Spleen (tissue), 11 donors: ENCODE measurements at regions not wholly inside any gene's neighbourhood (a gene's known extent, or its start where the extent isn't known, plus 50 kb on each side); places are given as distances from the start of the nearest gene placed in this dataset.
"Not testable (repeated sequence)": the region's sequence is repeated elsewhere in the genome, so short reads cannot be mapped to it uniquely, and the experiment has no call there.

Experiments used
- DNase-seq: peaks from one replicate; pipeline ENCODE4 v3.0.0-alpha.2; 2020
- H3K27ac ChIP-seq, 8 donors: fragments of 200-600 bp; sonication (generic) in 7 of 8; 1 replicate in 4 of 8; 2 replicates in 4 of 8; pipeline versions ENCODE4 v1.5.0 to v1.8.0; 2016 to 2021; ENCODE audit warnings: inconsistent platforms in 4 of 8, mild to moderate bottlenecking in 4 of 8, moderate library complexity in 1 of 8
- H3K27me3 ChIP-seq, 7 donors: fragments of 200-600 bp; sonication (generic) in 6 of 7; replicated peaks in 1 of 7; 1 replicate in 4 of 7; 2 replicates in 3 of 7; pipeline versions ENCODE4 v1.5.0 to v1.8.0; 2016 to 2021; ENCODE audit warnings: inconsistent platforms in 3 of 7, mild to moderate bottlenecking in 1 of 7
- H3K36me3 ChIP-seq, 6 donors: fragments of 200-600 bp; sonication (generic) in 5 of 6; 1 replicate in 4 of 6; 2 replicates in 2 of 6; pipeline versions ENCODE4 v1.5.0 to v1.8.0; 2016 to 2021; ENCODE audit warnings: inconsistent platforms in 2 of 6
- H3K4me1 ChIP-seq, 6 donors: fragments of 200-600 bp; sonication (generic) in 5 of 6; 1 replicate in 3 of 6; 2 replicates in 3 of 6; pipeline versions ENCODE4 v1.5.0 to v1.8.0; 2016 to 2021; ENCODE audit warnings: inconsistent platforms in 3 of 6
- H3K4me3 ChIP-seq, 8 donors: fragments of 200-600 bp; sonication (generic) in 7 of 8; 1 replicate in 4 of 8; 2 replicates in 4 of 8; pipeline versions ENCODE4 v1.5.0 to v1.8.0; 2016 to 2021; ENCODE audit warnings: inconsistent platforms in 4 of 8, mild to moderate bottlenecking in 4 of 8, moderate library complexity in 2 of 8
- H3K9me3 ChIP-seq, 8 donors: fragments of 200-600 bp; sonication (generic) in 7 of 8; 1 replicate in 4 of 8; 2 replicates in 4 of 8; pipeline versions ENCODE4 v1.5.0 to v1.8.0; 2016 to 2021; ENCODE audit warnings: inconsistent platforms in 4 of 8
- POLR2A ChIP-seq, 3 donors: fragments of 450-650 bp; IDR thresholded peaks; one replicate each; pipeline ENCODE4 v1.5.1; 2017; ENCODE audit warnings: antibody characterized with exemption in 3 of 3, mild to moderate bottlenecking in 1 of 3
- POLR2AphosphoS5 ChIP-seq, 3 donors: sonication (generic); formaldehyde crosslinking; IDR thresholded peaks; one replicate each; pipeline ENCODE4 v1.5.1; 2017; ENCODE audit warnings: antibody characterized with exemption in 3 of 3
- WGBS, 5 donors: extraction: QIAGEN DNeasy Blood & Tissue Kit in 3 of 5; methylation state at CpG; one replicate each; pipeline versions ENCODE4 v1.1.5 to v1.1.7; 2013 to 2018; 5-methylcytosine and 5-hydroxymethylcytosine counted together
- intact Hi-C: fragments of 100-400 bp; cut with DNase I; formaldehyde crosslinking; loops from one replicate; pipeline ENCODE4 v1.15.0; 2023; ENCODE audit warnings: low total_unique reads
- TF ChIP-seq, protein P1 (sequence below), 11 experiments: fragments of 200-600 bp in 7 of 11; fragments of 450-650 bp in 4 of 11; sonication (generic) in 4 of 11; IDR thresholded peaks in 8 of 11; conservative IDR thresholded peaks in 3 of 11; 1 replicate in 7 of 11; 2 replicates in 4 of 11; pipeline versions ENCODE4 v1.4.0 to v1.8.0; 2016 to 2021; ENCODE audit warnings: antibody characterized with exemption in 11 of 11, inconsistent platforms in 4 of 11, mild to moderate bottlenecking in 1 of 11
- donor health status: healthy with polysubstance abuse.
- donor health status: DM: no; HTN: no; CAD: no; lungs with moderate emphysema.
- donor health status: DM: no; HTN: no; CAD: no.
- donor health status: Bipolar disorder and iron deficiency.
- donor health status: healthy.
- donor health status: DM: no; HTN: no; CAD: no.
- donor health status: DM: yes; HTN: yes; CAD: no.

- no peaks in the 10 kb centered on the region for H3K36me3 ChIP-seq
- DNase-seq, result no peak
- H3K4me3 ChIP-seq, result no peak overlapping the region
- no peak overlapping the region for H3K27ac ChIP-seq
- peaks cover 0 to 10% (median 1%) of the 10 kb centered on the region in 8 donors for H3K9me3 ChIP-seq
- WGBS, 5 donors, result 79 to 94% (median 90%) methylated on average over 1 of the region's 1 CpG
- TF ChIP-seq POLR2AphosphoS5 (IDR thresholded peaks at IDR 0.05) (no peak), POLR2A (IDR thresholded peaks at IDR 0.05) (no peak)
- TF ChIP-seq, protein P1, sequence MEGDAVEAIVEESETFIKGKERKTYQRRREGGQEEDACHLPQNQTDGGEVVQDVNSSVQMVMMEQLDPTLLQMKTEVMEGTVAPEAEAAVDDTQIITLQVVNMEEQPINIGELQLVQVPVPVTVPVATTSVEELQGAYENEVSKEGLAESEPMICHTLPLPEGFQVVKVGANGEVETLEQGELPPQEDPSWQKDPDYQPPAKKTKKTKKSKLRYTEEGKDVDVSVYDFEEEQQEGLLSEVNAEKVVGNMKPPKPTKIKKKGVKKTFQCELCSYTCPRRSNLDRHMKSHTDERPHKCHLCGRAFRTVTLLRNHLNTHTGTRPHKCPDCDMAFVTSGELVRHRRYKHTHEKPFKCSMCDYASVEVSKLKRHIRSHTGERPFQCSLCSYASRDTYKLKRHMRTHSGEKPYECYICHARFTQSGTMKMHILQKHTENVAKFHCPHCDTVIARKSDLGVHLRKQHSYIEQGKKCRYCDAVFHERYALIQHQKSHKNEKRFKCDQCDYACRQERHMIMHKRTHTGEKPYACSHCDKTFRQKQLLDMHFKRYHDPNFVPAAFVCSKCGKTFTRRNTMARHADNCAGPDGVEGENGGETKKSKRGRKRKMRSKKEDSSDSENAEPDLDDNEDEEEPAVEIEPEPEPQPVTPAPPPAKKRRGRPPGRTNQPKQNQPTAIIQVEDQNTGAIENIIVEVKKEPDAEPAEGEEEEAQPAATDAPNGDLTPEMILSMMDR (IDR thresholded peaks at IDR 0.05 in 8 of 11, conservative IDR thresholded peaks at IDR 0.05 in 3 of 11), result no peak
- intact Hi-C loops, result no loop called here
- no peaks in the 10 kb centered on the region for H3K27me3 ChIP-seq
- H3K4me1 ChIP-seq, result no peaks in the 10 kb centered on the region
Observed at GRCh38 chr2:14480906-14481305, 151.6 kb upstream of the LRATD1 start.

DNA sequence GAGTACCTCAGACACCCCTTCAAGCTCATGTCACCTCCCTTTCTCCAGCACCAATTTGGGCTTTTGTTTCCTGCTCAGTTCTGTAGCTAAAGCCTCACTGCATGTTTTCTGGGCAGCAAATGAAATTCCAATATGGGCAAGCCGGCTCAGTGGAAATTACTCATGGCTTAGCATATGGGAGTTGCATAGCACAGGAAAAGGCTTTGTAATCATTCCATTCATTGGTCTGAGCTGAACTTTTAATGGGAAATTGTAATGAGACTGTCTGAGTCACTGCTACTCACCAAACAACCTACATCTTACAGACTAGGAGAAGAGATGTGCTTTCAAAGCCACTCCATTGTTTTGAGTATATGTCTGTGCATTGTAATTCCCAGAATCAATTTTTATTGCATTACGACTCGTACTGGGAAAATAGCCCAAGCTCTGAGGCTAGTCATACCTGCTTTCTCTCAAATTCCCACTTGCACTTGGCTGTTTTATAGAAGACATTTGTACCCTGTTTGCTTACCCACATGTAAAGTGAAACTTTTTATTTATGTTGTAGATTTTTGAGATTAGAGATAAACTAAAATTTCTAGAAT lies 139.5 kb upstream of the LRATD1 start:
- no peak for DNase-seq
- Histone ChIP-seq H3K4me3 (no peak overlapping the region), H3K27ac (no peak overlapping the region), H3K36me3 (no peaks in the 10 kb centered on the region), H3K4me1 (no peaks in the 10 kb centered on the region), H3K9me3 (peaks cover 0 to 9% (median 2%) of the 10 kb centered on the region in 8 donors), H3K27me3 (no peaks in the 10 kb centered on the region)
- TF ChIP-seq POLR2AphosphoS5 (IDR thresholded peaks at IDR 0.05), result no peak
- TF ChIP-seq, protein P1 (IDR thresholded peaks at IDR 0.05 in 8 of 11, conservative IDR thresholded peaks at IDR 0.05 in 3 of 11), result no peak
- no peak for TF ChIP-seq POLR2A (IDR thresholded peaks at IDR 0.05)
- intact Hi-C loops, result no loop called here
- WGBS, 5 donors, result 74 to 82% (median 77%) methylated on average over 3 of the region's 3 CpGs

DNA sequence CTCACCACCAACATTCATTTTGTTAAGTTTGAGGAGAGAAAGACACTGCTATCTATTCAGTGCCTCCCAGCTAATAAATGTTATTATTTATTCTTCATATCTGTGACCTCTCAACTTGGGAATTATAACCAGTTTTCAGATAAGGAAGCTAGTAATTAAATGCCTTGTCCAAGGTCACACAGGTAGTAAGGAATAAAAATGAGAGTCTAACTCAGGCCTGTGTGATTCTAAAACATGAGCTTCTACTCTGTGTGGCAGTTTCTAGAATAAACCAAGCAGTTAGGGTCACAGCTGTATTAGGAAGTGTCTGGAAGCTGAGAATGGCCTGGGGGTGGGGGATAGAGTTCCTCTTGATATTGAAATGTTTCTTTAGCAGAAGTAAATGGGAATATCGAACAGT lies 137.8 kb upstream of the LRATD1 start:
- Histone ChIP-seq H3K27ac (no peak overlapping the region), H3K4me1 (no peaks in the 10 kb centered on the region), H3K36me3 (no peaks in the 10 kb centered on the region), H3K9me3 (peaks cover 0 to 9% (median 0%) of the 10 kb centered on the region in 8 donors), H3K4me3 (no peak overlapping the region), H3K27me3 (no peaks in the 10 kb centered on the region)
- no peak for DNase-seq
- intact Hi-C loops, result no loop called here
- TF ChIP-seq, protein P1 (IDR thresholded peaks at IDR 0.05 in 8 of 11, conservative IDR thresholded peaks at IDR 0.05 in 3 of 11), result no peak
- TF ChIP-seq POLR2AphosphoS5 (IDR thresholded peaks at IDR 0.05) (no peak), POLR2A (IDR thresholded peaks at IDR 0.05) (no peak)
- WGBS, 5 donors, result 42 to 74% (median 61%) methylated on average over 1 of the region's 1 CpG

DNA sequence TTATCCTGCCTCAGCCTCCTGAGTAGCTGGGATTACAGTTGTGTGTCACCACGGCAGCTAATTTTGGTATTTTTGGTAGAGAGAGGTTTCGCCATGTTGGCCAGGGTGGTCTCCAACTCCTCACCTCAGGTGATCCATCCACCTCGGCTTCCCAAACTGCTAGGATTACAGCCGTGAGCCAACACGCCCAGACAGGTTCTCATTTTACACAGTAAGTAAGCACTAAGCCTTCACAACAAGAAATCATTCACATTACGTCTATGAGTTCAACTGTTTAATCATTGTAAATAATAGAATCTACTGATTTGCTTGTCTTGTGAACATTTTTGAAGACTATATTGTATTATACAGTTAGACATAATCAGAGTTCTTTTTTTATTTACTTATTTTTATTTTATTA lies 131.5 kb upstream of the LRATD1 start:
- intact Hi-C loops, result no loop called here
- no peak for TF ChIP-seq POLR2AphosphoS5 (IDR thresholded peaks at IDR 0.05)
- TF ChIP-seq, protein P1 (IDR thresholded peaks at IDR 0.05 in 8 of 11, conservative IDR thresholded peaks at IDR 0.05 in 3 of 11), result no peak
- no peak for TF ChIP-seq POLR2A (IDR thresholded peaks at IDR 0.05)
- H3K4me3 ChIP-seq, result no peak overlapping the region

DNA sequence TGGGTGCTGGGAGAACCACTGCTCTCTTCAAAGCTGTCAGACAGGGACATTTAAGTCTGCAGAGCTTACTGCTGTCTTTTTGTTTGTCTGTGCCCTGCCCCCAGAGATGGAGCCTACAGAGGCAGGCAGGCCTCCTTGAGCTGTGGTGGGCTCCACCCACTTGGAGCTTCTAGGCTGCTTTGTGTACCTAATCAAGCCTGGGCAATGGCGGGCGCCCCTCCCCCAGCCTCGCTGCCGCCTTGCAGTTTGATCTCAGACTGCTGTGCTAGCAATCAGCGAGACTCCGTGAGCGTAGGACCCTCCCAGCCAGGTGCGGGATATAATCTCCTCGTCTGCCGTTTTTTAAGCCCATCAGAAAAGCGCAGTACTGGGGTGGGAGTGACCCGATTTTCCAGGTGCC lies 125.6 kb upstream of the LRATD1 start:
- H3K27me3 ChIP-seq, DNase-seq, H3K4me3 ChIP-seq, H3K27ac ChIP-seq, H3K36me3 ChIP-seq, H3K4me1 ChIP-seq, intact Hi-C loops: not testable (repeated sequence)
- WGBS, 5 donors, result 92 to 98% (median 94%) methylated on average over 9 to 12 of the region's 12 CpGs
- peaks cover 0 to 29% (median 0%) of the 10 kb centered on the region in 8 donors for H3K9me3 ChIP-seq

More for the DNA sequence above, 131.5 kb upstream of the LRATD1 start:
- Histone ChIP-seq H3K27ac (no peak overlapping the region), H3K36me3 (no peaks in the 10 kb centered on the region), H3K4me1 (no peaks in the 10 kb centered on the region), H3K27me3 (no peaks in the 10 kb centered on the region), H3K9me3 (no peaks in the 10 kb centered on the region)
- 86 to 93% (median 91%) methylated on average over 6 of the region's 6 CpGs for WGBS, 5 donors
- DNase-seq, result no peak
